GM12875 (cell line): ENCODE measurements at regions not wholly inside any gene's neighbourhood (a gene's known extent, or its start where the extent isn't known, plus 50 kb on each side); places are given as distances from the start of the nearest gene placed in this dataset.

Experiments
- H3K4me3 ChIP-seq: one replicate; pipeline ENCODE4 v1.5.1; 2011; ENCODE audit warnings: low read depth, low read length, control low read depth
- CTCF ChIP-seq: IDR thresholded peaks from 2 replicates; pipeline ENCODE4 v1.5.1; 2011; ENCODE audit warnings: low read depth, mild to moderate bottlenecking, control low read depth, inconsistent platforms, low read length, moderate library complexity, borderline replicate concordance; ENCODE audit not compliant: insufficient read depth

- no peak for TF ChIP-seq CTCF
- H3K4me3 ChIP-seq: no peak overlapping the region
Observed at GRCh38 chr10:2968401-2969058, 98.8 kb upstream of the PFKP start.

GRCh38 chr10:2966134-2966533, 101.2 kb upstream of the PFKP start:
- no peak for TF ChIP-seq CTCF
- H3K4me3 ChIP-seq: no peak overlapping the region

- H3K4me3 ChIP-seq: no peak overlapping the region
- no peak for TF ChIP-seq CTCF
Observed at GRCh38 chr10:2964632-2965296, 102.6 kb upstream of the PFKP start.

GRCh38 chr10:2963889-2964631, 103.3 kb upstream of the PFKP start:
- no peak overlapping the region for H3K4me3 ChIP-seq
- no peak for TF ChIP-seq CTCF

- no peak for TF ChIP-seq CTCF
- H3K4me3 ChIP-seq: no peak overlapping the region
Observed at GRCh38 chr10:2962194-2962593, 105.2 kb upstream of the PFKP start.

- no peak overlapping the region for H3K4me3 ChIP-seq
- TF ChIP-seq CTCF: no peak
Observed at GRCh38 chr10:2958659-2959058, 108.7 kb upstream of the PFKP start.
